CD4-positive, alpha-beta memory T cell (primary cell): ENCODE measurements at regions not wholly inside any gene's neighbourhood (a gene's known extent, or its start where the extent isn't known, plus 50 kb on each side); places are given as distances from the start of the nearest gene placed in this dataset.

Experiments
- CTCF ChIA-PET: fragments of 350-600 bp; sonication (Branson Sonifier 250); formaldehyde crosslinking; loops from one replicate; lab custom pipeline; 2021; ENCODE audit warnings: inconsistent platforms; ENCODE audit not compliant: partially characterized antibody; lab: Charles Lee
- POLR2A ChIA-PET: fragments of 350-600 bp; sonication (Branson Sonifier 250); formaldehyde crosslinking; loops from one replicate; lab custom pipeline; 2021; ENCODE audit not compliant: partially characterized antibody; lab: Charles Lee
- DNase-seq, 5 donors: peaks; one replicate each; pipeline versions ENCODE4 v3.0.0 to v3.0.0-alpha.2; 2020 to 2022; ENCODE audit warnings: mixed read lengths in 1 of 5
- H3K27ac ChIP-seq: one replicate; pipeline ENCODE4 v1.7.0; 2013; ENCODE audit warnings: low read depth, low read length
- H3K27me3 ChIP-seq: 2 replicates; pipeline ENCODE4 v1.7.0; 2013; ENCODE audit warnings: mild to moderate bottlenecking, low read length, moderate library complexity; ENCODE audit not compliant: insufficient read depth
- H3K36me3 ChIP-seq: 2 replicates; pipeline ENCODE4 v1.7.0; 2013; ENCODE audit warnings: mild to moderate bottlenecking, low read length, moderate library complexity; ENCODE audit not compliant: insufficient read depth
- H3K4me1 ChIP-seq: 2 replicates; pipeline ENCODE4 v1.7.0; 2013; ENCODE audit warnings: mild to moderate bottlenecking, low read length, moderate library complexity; ENCODE audit not compliant: insufficient read depth
- H3K4me3 ChIP-seq, 2 donors: one replicate each; pipeline ENCODE4 v1.7.0; 2013; ENCODE audit warnings: low read length in 2 of 2, mild to moderate bottlenecking in 1 of 2
- H3K9me3 ChIP-seq, 2 donors: one replicate each; pipeline ENCODE4 v1.7.0; 2013; ENCODE audit warnings: low read length in 2 of 2, control low read depth in 1 of 2; ENCODE audit not compliant: control insufficient read depth in 1 of 2
- H3K27ac Mint-ChIP-seq, 7 donors: one replicate each; pipeline ENCODE4 v1.8.0; 2020 to 2021; ENCODE audit warnings: mixed read lengths in 7 of 7, mild to moderate bottlenecking in 6 of 7, inconsistent platforms in 3 of 7, moderate library complexity in 3 of 7
- H3K27me3 Mint-ChIP-seq, 2 donors: one replicate each; pipeline ENCODE4 v1.8.0; 2020 to 2021; ENCODE audit warnings: mixed read lengths in 2 of 2
- H3K36me3 Mint-ChIP-seq, 2 donors: one replicate each; pipeline ENCODE4 v1.8.0; 2020 to 2021; ENCODE audit warnings: mixed read lengths in 2 of 2, inconsistent platforms in 1 of 2, mild to moderate bottlenecking in 1 of 2
- H3K4me1 Mint-ChIP-seq, 4 donors: one replicate each; pipeline ENCODE4 v1.8.0; 2020 to 2021; ENCODE audit warnings: mixed read lengths in 4 of 4, mild to moderate bottlenecking in 1 of 4
- H3K4me3 Mint-ChIP-seq, 8 donors: one replicate each; pipeline ENCODE4 v1.8.0; 2020 to 2021; ENCODE audit warnings: mixed read lengths in 8 of 8, mild to moderate bottlenecking in 7 of 8, moderate library complexity in 6 of 8, inconsistent platforms in 3 of 8
- H3K9me3 Mint-ChIP-seq, 8 donors: one replicate each; pipeline ENCODE4 v1.8.0; 2020 to 2021; ENCODE audit warnings: mixed read lengths in 8 of 8, mild to moderate bottlenecking in 5 of 8, inconsistent platforms in 3 of 8, moderate library complexity in 1 of 8
- intact Hi-C: fragments of 100-400 bp; cut with micrococcal nuclease; formaldehyde crosslinking; loops from one replicate; pipeline ENCODE4 v1.15.1; 2023

DNA sequence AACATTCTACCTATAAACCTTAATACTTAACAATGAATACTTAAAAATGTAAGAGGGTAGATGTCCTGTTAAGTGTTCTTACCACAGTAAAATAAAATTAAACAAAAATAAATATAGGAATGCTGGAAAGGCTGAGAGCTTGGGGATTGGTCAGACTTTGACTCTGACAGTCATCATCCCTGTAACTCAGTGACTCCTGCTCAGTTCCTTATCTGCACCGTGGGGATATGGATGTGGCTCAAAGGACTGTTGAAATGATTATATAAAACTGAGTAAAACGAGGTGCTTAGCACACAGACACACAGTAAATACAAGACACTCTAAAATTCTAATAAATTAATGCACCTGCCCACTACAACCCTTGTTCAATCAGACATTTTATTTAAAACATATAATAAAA lies 338.6 kb downstream of the TMEM114 start:
- no peak for DNase-seq
- Mint-ChIP-seq H3K27me3 (no peaks in the 10 kb centered on the region), H3K27ac (no peak overlapping the region), H3K36me3 (no peaks in the 10 kb centered on the region), H3K4me1 (no peaks in the 10 kb centered on the region), H3K4me3 (no peak overlapping the region), H3K9me3 (peaks cover 0 to 9% (median 4%) of the 10 kb centered on the region in 8 donors)
- Histone ChIP-seq H3K27ac (no peak overlapping the region), H3K9me3 (no peaks in the 10 kb centered on the region), H3K27me3 (no peaks in the 10 kb centered on the region), H3K36me3 (no peaks in the 10 kb centered on the region), H3K4me1 (no peaks in the 10 kb centered on the region), H3K4me3 (no peak overlapping the region)
- intact Hi-C loops, result no loop called here
- ChIA-PET CTCF (no interaction called here), POLR2A (no interaction called here)

DNA sequence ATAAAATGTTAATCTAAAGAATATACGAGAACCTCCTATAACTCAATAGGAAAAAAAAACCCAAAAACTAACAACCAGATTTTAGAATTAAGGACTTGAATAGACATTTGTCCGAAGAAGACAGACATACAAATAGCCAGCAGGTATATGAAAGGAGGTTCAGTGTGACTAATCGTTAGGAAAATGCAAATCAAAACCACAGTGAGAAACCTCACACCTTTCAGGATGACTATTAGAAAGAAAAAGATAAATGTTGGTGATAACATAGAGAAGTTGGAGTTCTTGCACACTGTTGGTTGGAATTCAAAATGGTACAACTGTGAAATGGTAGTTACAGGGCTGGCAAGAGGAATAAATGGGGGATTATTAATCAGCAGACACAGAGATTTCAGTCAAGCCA lies 339.0 kb downstream of the TMEM114 start:
- Histone ChIP-seq H3K27me3 (no peaks in the 10 kb centered on the region), H3K27ac (no peak overlapping the region), H3K4me3 (no peak overlapping the region), H3K36me3 (no peaks in the 10 kb centered on the region), H3K4me1 (no peaks in the 10 kb centered on the region), H3K9me3 (no peaks in the 10 kb centered on the region)
- CTCF ChIA-PET, result no interaction called here
- Mint-ChIP-seq H3K27me3 (no peaks in the 10 kb centered on the region), H3K4me1 (no peaks in the 10 kb centered on the region), H3K27ac (no peak overlapping the region), H3K9me3 (peaks cover 0 to 9% (median 4%) of the 10 kb centered on the region in 8 donors), H3K4me3 (no peak overlapping the region), H3K36me3 (no peaks in the 10 kb centered on the region)
- intact Hi-C loops, result no loop called here
- DNase-seq, result no peak
- POLR2A ChIA-PET, result no interaction called here

DNA sequence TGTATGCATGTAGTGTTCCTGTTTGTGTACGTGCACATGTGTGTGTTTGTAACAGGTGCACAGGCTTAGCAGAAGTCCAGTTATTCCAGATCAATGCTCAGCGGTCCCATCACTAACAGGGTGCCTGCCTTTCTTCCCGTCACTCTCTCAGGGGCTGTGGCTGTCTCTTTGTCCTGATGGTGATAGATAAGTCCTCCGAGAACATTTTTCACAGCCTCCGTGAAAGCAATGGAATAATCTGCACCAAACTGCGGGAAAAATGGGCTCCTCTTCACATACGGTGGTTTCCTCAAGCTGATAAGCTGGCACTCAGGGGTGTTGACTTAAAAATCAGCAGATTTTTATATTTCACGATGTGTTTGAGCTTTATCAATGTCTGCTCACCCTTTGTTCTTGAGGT lies 342.3 kb downstream of the TMEM114 start:
- Histone ChIP-seq H3K36me3 (no peaks in the 10 kb centered on the region), H3K27ac (no peak overlapping the region), H3K9me3 (no peaks in the 10 kb centered on the region), H3K4me3 (no peak overlapping the region), H3K27me3 (no peaks in the 10 kb centered on the region), H3K4me1 (no peaks in the 10 kb centered on the region)
- no peak overlapping the region for H3K4me3 Mint-ChIP-seq
- H3K36me3 Mint-ChIP-seq, result no peaks in the 10 kb centered on the region
- CTCF ChIA-PET, result no interaction called here
- H3K27me3 Mint-ChIP-seq, result no peaks in the 10 kb centered on the region
- POLR2A ChIA-PET, result no interaction called here
- H3K27ac Mint-ChIP-seq, result no peak overlapping the region
- no peak for DNase-seq
- H3K9me3 Mint-ChIP-seq, result peaks cover 0 to 15% (median 4%) of the 10 kb centered on the region in 8 donors
- intact Hi-C loops, result no loop called here
- no peaks in the 10 kb centered on the region for H3K4me1 Mint-ChIP-seq

DNA sequence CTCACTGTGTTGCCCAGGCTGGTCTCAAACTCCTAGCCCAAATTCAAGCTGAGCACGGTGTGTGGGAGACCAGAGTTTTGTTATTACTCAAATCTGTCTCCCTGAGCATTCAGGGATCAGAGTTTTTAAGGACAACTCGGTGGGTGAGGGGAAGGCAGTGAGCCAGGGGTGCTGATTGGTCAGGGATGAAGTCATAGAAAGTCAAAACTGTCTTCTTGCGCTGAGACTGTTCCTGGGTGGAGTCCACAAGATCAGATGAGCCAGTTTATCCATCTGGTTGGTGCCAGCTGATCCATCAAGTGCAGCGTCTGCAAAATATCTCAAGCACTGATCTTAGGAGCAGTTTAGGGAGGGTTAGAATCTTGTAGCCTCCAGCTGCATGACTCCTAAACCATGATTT lies 346.3 kb downstream of the TMEM114 start:
- H3K36me3 ChIP-seq, result no peaks in the 10 kb centered on the region
- Mint-ChIP-seq H3K36me3 (no peaks in the 10 kb centered on the region), H3K4me3 (no peak overlapping the region), H3K27ac (no peak overlapping the region), H3K27me3 (no peaks in the 10 kb centered on the region), H3K9me3 (peaks cover 0 to 15% (median 3%) of the 10 kb centered on the region in 8 donors), H3K4me1 (no peaks in the 10 kb centered on the region)
- H3K4me3 ChIP-seq, result no peak overlapping the region
- H3K27me3 ChIP-seq, result no peaks in the 10 kb centered on the region
- H3K27ac ChIP-seq, result no peak overlapping the region
- no peak for DNase-seq
- ChIA-PET POLR2A (no interaction called here), CTCF (no interaction called here)
- H3K9me3 ChIP-seq, result no peaks in the 10 kb centered on the region
- intact Hi-C loops, result no loop called here
- no peaks in the 10 kb centered on the region for H3K4me1 ChIP-seq

DNA sequence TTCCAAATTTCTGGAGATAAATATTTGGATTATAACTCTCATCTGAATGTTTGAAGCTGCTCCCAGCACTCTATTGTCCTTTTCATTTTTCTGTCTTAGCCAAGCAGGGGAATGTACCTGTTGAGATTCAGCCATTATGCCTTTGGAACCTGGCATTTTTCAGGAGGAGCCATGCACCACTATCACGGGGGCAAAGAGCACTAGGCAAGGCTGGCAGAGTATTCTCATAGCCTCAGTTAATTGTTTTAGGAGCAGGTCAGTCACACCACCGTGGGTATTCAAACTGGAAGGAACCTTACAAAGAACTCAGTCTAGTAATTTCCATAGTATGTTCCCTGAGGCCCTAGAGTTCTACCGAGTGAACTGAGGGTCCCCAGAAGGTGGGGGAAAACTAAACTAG lies 348.9 kb downstream of the TMEM114 start:
- no peaks in the 10 kb centered on the region for H3K36me3 ChIP-seq
- H3K9me3 ChIP-seq, result no peaks in the 10 kb centered on the region
- no peak overlapping the region for H3K27ac ChIP-seq
- H3K4me3 ChIP-seq, result no peak overlapping the region
- DNase-seq, result no peak
- no peaks in the 10 kb centered on the region for H3K27me3 Mint-ChIP-seq
- ChIA-PET POLR2A (no interaction called here), CTCF (no interaction called here)
- no peaks in the 10 kb centered on the region for H3K4me1 Mint-ChIP-seq
- no peaks in the 10 kb centered on the region for H3K27me3 ChIP-seq
- no peak overlapping the region for H3K27ac Mint-ChIP-seq
- peaks cover 0 to 10% (median 4%) of the 10 kb centered on the region in 8 donors for H3K9me3 Mint-ChIP-seq
- no peaks in the 10 kb centered on the region for H3K36me3 Mint-ChIP-seq
- no peak overlapping the region for H3K4me3 Mint-ChIP-seq
- intact Hi-C loops, result no loop called here
- no peaks in the 10 kb centered on the region for H3K4me1 ChIP-seq

DNA sequence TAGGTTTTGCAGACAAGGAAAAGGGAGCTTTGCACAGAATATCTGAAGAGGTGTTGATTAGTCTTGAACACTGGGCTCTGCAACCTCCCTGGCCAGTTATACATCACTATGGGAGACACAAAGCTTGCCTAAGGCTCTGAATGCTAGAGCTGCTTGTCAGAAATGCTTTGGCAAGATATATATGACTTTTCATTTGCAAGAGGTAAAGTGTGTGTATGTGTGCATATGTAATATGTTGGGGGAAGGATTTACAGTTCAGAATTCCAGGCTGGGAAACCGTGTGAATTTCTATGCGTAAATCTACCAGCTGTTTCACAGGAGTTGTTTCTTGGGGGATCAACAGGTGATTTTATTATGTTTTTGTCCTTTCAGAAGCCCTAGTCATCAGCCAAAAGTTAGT lies 350.9 kb downstream of the TMEM114 start:
- H3K36me3 Mint-ChIP-seq, result no peaks in the 10 kb centered on the region
- H3K9me3 Mint-ChIP-seq, result peaks cover 0 to 15% (median 7%) of the 10 kb centered on the region in 8 donors
- no peak overlapping the region for H3K27ac Mint-ChIP-seq
- intact Hi-C loops, result no loop called here
- Histone ChIP-seq H3K27me3 (no peaks in the 10 kb centered on the region), H3K4me3 (no peak overlapping the region), H3K4me1 (no peaks in the 10 kb centered on the region), H3K9me3 (no peaks in the 10 kb centered on the region), H3K27ac (no peak overlapping the region), H3K36me3 (no peaks in the 10 kb centered on the region)
- POLR2A ChIA-PET, result no interaction called here
- no peak for DNase-seq
- CTCF ChIA-PET, result no interaction called here
- H3K4me1 Mint-ChIP-seq, result no peaks in the 10 kb centered on the region
- H3K27me3 Mint-ChIP-seq, result no peaks in the 10 kb centered on the region
- H3K4me3 Mint-ChIP-seq, result no peak overlapping the region

DNA sequence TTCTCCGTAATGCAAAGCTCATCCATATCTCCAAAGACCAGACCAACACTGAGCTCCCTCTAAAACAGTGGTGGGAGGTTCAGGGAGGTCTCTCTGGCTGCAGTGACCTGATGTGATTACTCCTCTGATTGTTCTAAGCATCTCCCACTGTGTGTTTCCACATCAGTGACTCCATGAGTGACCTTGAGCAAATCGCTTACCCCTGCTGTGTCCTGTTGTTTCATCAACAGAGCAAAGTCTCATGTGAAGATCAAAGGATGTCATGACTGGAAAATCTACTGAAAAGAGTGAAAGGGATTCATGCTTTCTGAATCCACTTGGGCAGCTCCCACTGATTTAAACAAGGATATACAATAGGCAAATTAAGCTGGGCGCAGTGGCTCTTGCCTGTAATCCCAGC lies 352.9 kb downstream of the TMEM114 start:
- POLR2A ChIA-PET, result no interaction called here
- Histone ChIP-seq H3K27me3 (no peaks in the 10 kb centered on the region), H3K4me3 (no peak overlapping the region), H3K4me1 (no peaks in the 10 kb centered on the region), H3K9me3 (no peaks in the 10 kb centered on the region), H3K36me3 (no peaks in the 10 kb centered on the region), H3K27ac (no peak overlapping the region)
- Mint-ChIP-seq H3K4me1 (no peaks in the 10 kb centered on the region), H3K27me3 (no peaks in the 10 kb centered on the region), H3K9me3 (peaks cover 0 to 15% (median 6%) of the 10 kb centered on the region in 8 donors), H3K4me3 (no peak overlapping the region), H3K27ac (no peak overlapping the region), H3K36me3 (no peaks in the 10 kb centered on the region)
- intact Hi-C loops, result no loop called here
- no peak for DNase-seq
- CTCF ChIA-PET, result no interaction called here

DNA sequence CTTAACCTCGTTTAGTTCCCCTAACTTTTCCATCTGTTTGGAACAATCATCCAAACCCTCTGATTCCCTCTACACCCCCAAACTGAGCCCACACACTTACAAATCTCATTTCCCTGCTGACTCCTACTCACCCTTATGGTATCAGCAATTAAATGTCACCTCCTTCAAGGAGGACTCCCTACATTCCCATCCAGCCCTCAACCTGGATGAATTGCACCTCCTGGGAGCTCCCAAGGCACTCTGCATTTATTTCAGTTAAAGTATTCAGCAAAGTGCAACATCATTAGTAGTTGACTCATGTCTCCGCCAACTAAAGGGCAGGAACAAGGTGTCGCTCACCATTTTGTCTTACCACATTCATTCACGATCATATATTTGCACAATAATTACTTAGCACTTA lies 353.5 kb downstream of the TMEM114 start:
- no peaks in the 10 kb centered on the region for H3K36me3 ChIP-seq
- H3K36me3 Mint-ChIP-seq, result no peaks in the 10 kb centered on the region
- H3K27me3 ChIP-seq, result no peaks in the 10 kb centered on the region
- H3K27ac ChIP-seq, result no peak overlapping the region
- DNase-seq, result no peak
- ChIA-PET POLR2A (no interaction called here), CTCF (no interaction called here)
- H3K27ac Mint-ChIP-seq, result no peak overlapping the region
- H3K27me3 Mint-ChIP-seq, result no peaks in the 10 kb centered on the region
- no peak overlapping the region for H3K4me3 ChIP-seq
- H3K4me1 Mint-ChIP-seq, result no peaks in the 10 kb centered on the region
- H3K9me3 ChIP-seq, result no peaks in the 10 kb centered on the region
- H3K4me1 ChIP-seq, result no peaks in the 10 kb centered on the region
- no peak overlapping the region for H3K4me3 Mint-ChIP-seq
- intact Hi-C loops, result no loop called here
- H3K9me3 Mint-ChIP-seq, result peaks cover 0 to 15% (median 6%) of the 10 kb centered on the region in 8 donors
